HCT116 (cell line): ENCODE measurements at regions not wholly inside any gene's neighbourhood (a gene's known extent, or its start where the extent isn't known, plus 50 kb on each side); places are given as distances from the start of the nearest gene placed in this dataset.

Experiments
- ATAC-seq: fragments of 200-7000 bp; cut with Tn5 transposase; 2 replicates; pipeline ENCODE4 v1.9.1; 2020; ENCODE audit warnings: mild to moderate bottlenecking, moderate library complexity
- BruUV-seq: library from RNA; stranded (reverse); fragments of 400-500 nt; replicated peaks from 2 replicates; lab custom pipeline; 2021; lab: Mats Ljungman, UMichigan
- CTCF ChIA-PET: fragments of 300-600 bp; sonication (Branson Sonifier 250); formaldehyde crosslinking; loops from one replicate; lab custom pipeline; 2021; ENCODE audit warnings: antibody characterized with exemption; lab: Charles Lee
- POLR2A ChIA-PET: fragments of 300-600, 350-600 bp; sonication (Branson Sonifier 250); formaldehyde crosslinking; loops from one replicate; lab custom pipeline; 2021; ENCODE audit warnings: antibody characterized with exemption; lab: Charles Lee
- RAD21 ChIA-PET, 2 experiments: fragments of 300-600 bp; sonication (Branson Sonifier 250); formaldehyde crosslinking; loops; one replicate each; lab custom pipeline; 2023; ENCODE audit warnings: low total read pairs in 2 of 2; ENCODE audit not compliant: uncharacterized antibody in 2 of 2, unreplicated experiment in 2 of 2, low non-redundant PET in 1 of 2; lab: Charles Lee
- DNase-seq: peaks from one replicate; pipeline ENCODE4 v3.0.0-alpha.2; 2010; ENCODE audit warnings: low read depth, low spot score
- H2AFZ ChIP-seq: fragments of 200-600 bp; shearing (Covaris generic), sonication (generic); 2 replicates; pipeline ENCODE4 v1.6.1; 2017; ENCODE audit warnings: low read depth, mixed run types, mixed read lengths, antibody characterized with exemption, low read length; ENCODE audit not compliant: poor library complexity, severe bottlenecking
- H3K27ac ChIP-seq: 2 replicates; pipeline ENCODE4 v1.5.1; 2012; ENCODE audit warnings: low read depth, low read length
- H3K27me3 ChIP-seq: fragments of 200-600 bp; sonication (generic); 2 replicates; pipeline ENCODE4 v1.6.1; 2016; ENCODE audit warnings: mixed run types, low read length, mixed read lengths; ENCODE audit not compliant: insufficient read depth
- H3K36me3 ChIP-seq, 2 experiments: fragments of 200-500 bp in 1 of 2; fragments of 200-600 bp in 1 of 2; sonication (Bioruptor generic) in 1 of 2; sonication (generic) in 1 of 2; 2 replicates each; pipeline versions ENCODE4 v1.5.1 to v1.6.1; 2014 to 2016; ENCODE audit warnings: low read length in 2 of 2, inconsistent platforms in 1 of 2, mixed read lengths in 1 of 2, mixed run types in 1 of 2; ENCODE audit not compliant: insufficient read depth in 2 of 2, control insufficient read depth in 1 of 2
- H3K4me1 ChIP-seq, 2 experiments: fragments of 200-600 bp in 1 of 2; sonication (generic) in 1 of 2; 2 replicates each; pipeline versions ENCODE4 v1.5.1 to v1.6.1; 2012 to 2017; ENCODE audit warnings: low read length in 2 of 2, inconsistent platforms in 1 of 2, mild to moderate bottlenecking in 1 of 2, mixed read lengths in 1 of 2, mixed run types in 1 of 2, moderate library complexity in 1 of 2; ENCODE audit not compliant: insufficient read depth in 2 of 2, control insufficient read depth in 1 of 2
- H3K4me2 ChIP-seq: fragments of 200-600 bp; sonication (generic); 2 replicates; pipeline ENCODE4 v1.6.1; 2017; ENCODE audit warnings: mixed run types, low read length, mixed read lengths
- H3K4me3 ChIP-seq, 2 experiments: fragments of 200-600 bp in 1 of 2; sonication (generic) in 1 of 2; replicated peaks in 1 of 2; 2 replicates each; pipeline ENCODE4 v1.5.1; 2011 to 2016; ENCODE audit warnings: low read length in 2 of 2, control low read depth in 1 of 2, low read depth in 1 of 2, mild to moderate bottlenecking in 1 of 2, mixed read lengths in 1 of 2, mixed run types in 1 of 2
- H3K79me2 ChIP-seq: fragments of 200-600 bp; sonication (generic); 2 replicates; pipeline ENCODE4 v1.6.1; 2017; ENCODE audit warnings: mild to moderate bottlenecking, mixed run types, low read length, moderate library complexity, mixed read lengths; ENCODE audit not compliant: insufficient read depth
- H3K9ac ChIP-seq: fragments of 200-600 bp; sonication (generic); 2 replicates; pipeline ENCODE4 v1.6.1; 2016; ENCODE audit warnings: low read length, mixed read lengths
- H3K9me2 ChIP-seq: fragments of 200-600 bp; sonication (generic), shearing (Covaris generic); 2 replicates; pipeline ENCODE4 v1.6.1; 2017; ENCODE audit warnings: mixed run types, mild to moderate bottlenecking, moderate library complexity; ENCODE audit not compliant: insufficient read depth
- H3K9me3 ChIP-seq, 2 experiments: fragments of 200-500 bp in 1 of 2; fragments of 200-600 bp in 1 of 2; sonication (Bioruptor generic) in 1 of 2; sonication (generic) in 1 of 2; 2 replicates each; pipeline ENCODE4 v1.6.1; 2014 to 2017; ENCODE audit warnings: low read length in 2 of 2, mixed read lengths in 2 of 2, inconsistent platforms in 1 of 2, low read depth in 1 of 2, mild to moderate bottlenecking in 1 of 2, mixed run types in 1 of 2, moderate library complexity in 1 of 2; ENCODE audit not compliant: control insufficient read depth in 1 of 2, insufficient read depth in 1 of 2
- H4K20me1 ChIP-seq: fragments of 200-600 bp; sonication (generic), shearing (Covaris generic); 2 replicates; pipeline ENCODE4 v1.6.1; 2017; ENCODE audit warnings: mixed run types, mild to moderate bottlenecking, moderate library complexity; ENCODE audit not compliant: insufficient read depth
- EGR1 ChIP-seq: IDR thresholded peaks from 2 replicates; pipeline ENCODE4 v1.6.1; 2012; ENCODE audit warnings: low read depth
- ELF1 ChIP-seq: IDR thresholded peaks from 2 replicates; pipeline ENCODE4 v1.6.1; 2012; ENCODE audit warnings: low read depth, borderline replicate concordance
- EZH2 ChIP-seq: fragments of 200-600 bp; sonication (generic); IDR thresholded peaks from 2 replicates; pipeline ENCODE4 v1.6.1; 2017; ENCODE audit warnings: antibody characterized with exemption, mixed run types
- EZH2phosphoT487 ChIP-seq: fragments of 200-600 bp; IDR thresholded peaks from 2 replicates; pipeline ENCODE4 v1.6.1; 2018; ENCODE audit warnings: antibody characterized with exemption, borderline replicate concordance
- FOSL1 ChIP-seq: IDR thresholded peaks from 2 replicates; pipeline ENCODE4 v1.6.1; 2012; ENCODE audit warnings: low read depth
- JUND ChIP-seq: IDR thresholded peaks from 2 replicates; pipeline ENCODE4 v1.6.1; 2012
- POLR2AphosphoS5 ChIP-seq: IDR thresholded peaks from 2 replicates; pipeline ENCODE4 v1.6.1; 2011; ENCODE audit warnings: mild to moderate bottlenecking, low read depth, low read length, moderate library complexity
- RAD21 ChIP-seq: IDR thresholded peaks from 2 replicates; pipeline ENCODE4 v1.6.1; 2012; ENCODE audit warnings: low read depth, mild to moderate bottlenecking
- SP1 ChIP-seq: IDR thresholded peaks from 2 replicates; pipeline ENCODE4 v1.6.1; 2012; ENCODE audit warnings: low read depth
- SRF ChIP-seq: IDR thresholded peaks from 2 replicates; pipeline ENCODE4 v1.6.1; 2012; ENCODE audit warnings: low read depth
- TCF7L2 ChIP-seq: IDR thresholded peaks from 2 replicates; pipeline ENCODE4 v1.7.0; 2011; ENCODE audit warnings: borderline replicate concordance, inconsistent platforms; ENCODE audit not compliant: insufficient read depth, insufficient read length; ENCODE audit errors: extremely low read depth
- YY1 ChIP-seq: IDR thresholded peaks from 2 replicates; pipeline ENCODE4 v1.6.1; 2011; ENCODE audit warnings: low read length, low read depth, moderate library complexity, mild to moderate bottlenecking; ENCODE audit not compliant: insufficient replicate concordance; ENCODE audit errors: extremely low read depth
- ZBTB33 ChIP-seq: IDR thresholded peaks from 2 replicates; pipeline ENCODE4 v1.6.1; 2011; ENCODE audit warnings: mild to moderate bottlenecking, low read length, moderate library complexity; ENCODE audit not compliant: insufficient replicate concordance; ENCODE audit errors: extremely low read depth
- ZFX ChIP-seq: fragments of 450-650 bp; IDR thresholded peaks from 2 replicates; pipeline ENCODE4 v1.6.1; 2017
- ZNF274 ChIP-seq: fragments of 200-500 bp; sonication (Bioruptor generic); IDR thresholded peaks from 2 replicates; pipeline ENCODE4 v1.6.1; 2014; ENCODE audit warnings: mild to moderate bottlenecking, low read depth, low read length, inconsistent platforms
- intact Hi-C: fragments of 100-400 bp; cut with micrococcal nuclease; formaldehyde crosslinking; loops from 2 replicates; pipeline ENCODE4 v1.10.0; 2022
- TF ChIP-seq, protein P1 (sequence below): IDR thresholded peaks from 2 replicates; pipeline ENCODE4 v1.6.1; 2012
- TF ChIP-seq, protein P2 (sequence below): IDR thresholded peaks from 2 replicates; pipeline ENCODE4 v1.6.1; 2012; ENCODE audit warnings: low read depth

DNA sequence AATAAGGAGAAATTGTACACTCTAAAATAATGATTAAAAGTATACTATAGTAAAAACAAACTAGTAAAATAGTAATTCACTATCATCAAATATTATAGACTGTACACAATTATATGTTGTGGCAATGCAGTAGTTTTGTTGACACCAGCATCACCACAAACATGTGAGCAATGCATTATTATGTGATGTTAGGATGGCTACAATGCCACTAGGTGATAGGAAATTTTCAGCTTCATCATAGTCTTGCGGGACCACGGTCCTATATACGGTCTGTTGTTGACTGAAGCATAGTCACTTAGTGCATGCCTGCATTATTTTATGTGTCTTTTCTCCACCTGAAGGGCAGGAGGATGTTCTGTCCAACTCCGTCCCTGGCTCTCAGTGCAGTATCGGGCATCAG lies 104.8 kb upstream of the NEDD9 start:
- ChIA-PET CTCF (no interaction called here), POLR2A (no interaction called here), RAD21 (no interaction called here)
- Histone ChIP-seq H3K36me3 (no peaks in the 10 kb centered on the region), H3K9me3 (no peaks in the 10 kb centered on the region), H3K9me2 (no peaks in the 10 kb centered on the region), H3K79me2 (no peaks in the 10 kb centered on the region), H4K20me1 (no peaks in the 10 kb centered on the region), H3K27ac (no peak overlapping the region), H3K4me1 (no peaks in the 10 kb centered on the region), H3K27me3 (no peaks in the 10 kb centered on the region), H3K4me2 (no peak overlapping the region), H3K9ac (no peak overlapping the region), H3K4me3 (no peak overlapping the region), H2AFZ (no peak overlapping the region)
- no peak for DNase-seq
- ATAC-seq, result no peak
- BruUV-seq, result no TSS peak
- no peak for TF ChIP-seq ZFX
- TF ChIP-seq, protein P1, sequence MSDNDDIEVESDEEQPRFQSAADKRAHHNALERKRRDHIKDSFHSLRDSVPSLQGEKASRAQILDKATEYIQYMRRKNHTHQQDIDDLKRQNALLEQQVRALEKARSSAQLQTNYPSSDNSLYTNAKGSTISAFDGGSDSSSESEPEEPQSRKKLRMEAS, result no peak
- no peak for TF ChIP-seq POLR2AphosphoS5
- TF ChIP-seq JUND, result no peak
- no peak for TF ChIP-seq EZH2phosphoT487
- TF ChIP-seq ELF1, result no peak
- TF ChIP-seq, protein P2, sequence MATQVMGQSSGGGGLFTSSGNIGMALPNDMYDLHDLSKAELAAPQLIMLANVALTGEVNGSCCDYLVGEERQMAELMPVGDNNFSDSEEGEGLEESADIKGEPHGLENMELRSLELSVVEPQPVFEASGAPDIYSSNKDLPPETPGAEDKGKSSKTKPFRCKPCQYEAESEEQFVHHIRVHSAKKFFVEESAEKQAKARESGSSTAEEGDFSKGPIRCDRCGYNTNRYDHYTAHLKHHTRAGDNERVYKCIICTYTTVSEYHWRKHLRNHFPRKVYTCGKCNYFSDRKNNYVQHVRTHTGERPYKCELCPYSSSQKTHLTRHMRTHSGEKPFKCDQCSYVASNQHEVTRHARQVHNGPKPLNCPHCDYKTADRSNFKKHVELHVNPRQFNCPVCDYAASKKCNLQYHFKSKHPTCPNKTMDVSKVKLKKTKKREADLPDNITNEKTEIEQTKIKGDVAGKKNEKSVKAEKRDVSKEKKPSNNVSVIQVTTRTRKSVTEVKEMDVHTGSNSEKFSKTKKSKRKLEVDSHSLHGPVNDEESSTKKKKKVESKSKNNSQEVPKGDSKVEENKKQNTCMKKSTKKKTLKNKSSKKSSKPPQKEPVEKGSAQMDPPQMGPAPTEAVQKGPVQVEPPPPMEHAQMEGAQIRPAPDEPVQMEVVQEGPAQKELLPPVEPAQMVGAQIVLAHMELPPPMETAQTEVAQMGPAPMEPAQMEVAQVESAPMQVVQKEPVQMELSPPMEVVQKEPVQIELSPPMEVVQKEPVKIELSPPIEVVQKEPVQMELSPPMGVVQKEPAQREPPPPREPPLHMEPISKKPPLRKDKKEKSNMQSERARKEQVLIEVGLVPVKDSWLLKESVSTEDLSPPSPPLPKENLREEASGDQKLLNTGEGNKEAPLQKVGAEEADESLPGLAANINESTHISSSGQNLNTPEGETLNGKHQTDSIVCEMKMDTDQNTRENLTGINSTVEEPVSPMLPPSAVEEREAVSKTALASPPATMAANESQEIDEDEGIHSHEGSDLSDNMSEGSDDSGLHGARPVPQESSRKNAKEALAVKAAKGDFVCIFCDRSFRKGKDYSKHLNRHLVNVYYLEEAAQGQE, result no peak
- TF ChIP-seq RAD21, result no peak
- no peak for TF ChIP-seq FOSL1
- no peak for TF ChIP-seq TCF7L2
- TF ChIP-seq EGR1, result no peak
- no peak for TF ChIP-seq SRF
- no peak for TF ChIP-seq ZNF274
- no peak for TF ChIP-seq ZBTB33
- no peak for TF ChIP-seq YY1
- no peak for TF ChIP-seq EZH2
- no peak for TF ChIP-seq SP1
- intact Hi-C loops, result no loop called here
